CD4-positive, alpha-beta T cell (primary cell): ENCODE measurements at regions not wholly inside any gene's neighbourhood (a gene's known extent, or its start where the extent isn't known, plus 50 kb on each side); places are given as distances from the start of the nearest gene placed in this dataset.
"Not testable (repeated sequence)": the region's sequence is repeated elsewhere in the genome, so short reads cannot be mapped to it uniquely, and the experiment has no call there.

Experiments
- ATAC-seq: fragments of 200-7000 bp; cut with Tn5 transposase; one replicate; pipeline ENCODE4 v1.10.0; 2022; ENCODE audit warnings: mild to moderate bottlenecking; ENCODE audit not compliant: poor library complexity
- CTCF ChIA-PET: fragments of 350-600 bp; sonication (Branson Sonifier 250); formaldehyde crosslinking; loops from one replicate; lab custom pipeline; 2021; ENCODE audit warnings: antibody characterized with exemption, inconsistent platforms; lab: Charles Lee
- POLR2A ChIA-PET: fragments of 350-600 bp; sonication (Branson Sonifier 250); formaldehyde crosslinking; loops from one replicate; lab custom pipeline; 2021; ENCODE audit warnings: antibody characterized with exemption, inconsistent platforms; lab: Charles Lee
- DNase-seq, 14 experiments: peaks; one replicate each; pipeline ENCODE4 v3.0.0-alpha.2; 2013 to 2020; ENCODE audit warnings: mixed read lengths in 2 of 14
- H3K27ac ChIP-seq, 2 donors: one replicate each; pipeline versions ENCODE4 v1.5.1 to v1.7.0; 2013; ENCODE audit warnings: low read length in 2 of 2, low read depth in 1 of 2, mild to moderate bottlenecking in 1 of 2
- H3K27me3 ChIP-seq, 2 experiments: 1 replicate in 1 of 2; 2 replicates in 1 of 2; pipeline versions ENCODE4 v1.6.1 to v1.7.0; 2013; ENCODE audit warnings: low read length in 2 of 2, control low read depth in 1 of 2, mild to moderate bottlenecking in 1 of 2, moderate library complexity in 1 of 2; ENCODE audit not compliant: insufficient read depth in 2 of 2, control insufficient read depth in 1 of 2
- H3K36me3 ChIP-seq: one replicate; pipeline ENCODE4 v1.6.1; 2013; ENCODE audit warnings: low read length, control low read depth; ENCODE audit not compliant: insufficient read depth
- H3K4me1 ChIP-seq: one replicate; pipeline ENCODE4 v1.6.1; 2013; ENCODE audit warnings: low read length, control low read depth; ENCODE audit not compliant: insufficient read depth
- H3K4me3 ChIP-seq: one replicate; pipeline ENCODE4 v1.5.1; 2013; ENCODE audit warnings: mild to moderate bottlenecking, low read length, moderate library complexity
- H3K9me3 ChIP-seq, 2 experiments: 1 replicate in 1 of 2; 2 replicates in 1 of 2; pipeline versions ENCODE4 v1.6.1 to v1.7.0; 2013; ENCODE audit warnings: low read length in 2 of 2, mild to moderate bottlenecking in 2 of 2, control low read depth in 1 of 2, moderate library complexity in 1 of 2; ENCODE audit not compliant: control insufficient read depth in 1 of 2, insufficient read depth in 1 of 2
- H3K27ac Mint-ChIP-seq: one replicate; pipeline ENCODE4 v1.8.0; 2020; ENCODE audit warnings: mixed read lengths
- H3K27me3 Mint-ChIP-seq: one replicate; pipeline ENCODE4 v1.8.0; 2021; ENCODE audit warnings: mixed read lengths
- H3K36me3 Mint-ChIP-seq: one replicate; pipeline ENCODE4 v1.8.0; 2021; ENCODE audit warnings: low read depth, mixed read lengths
- H3K4me1 Mint-ChIP-seq: one replicate; pipeline ENCODE4 v1.8.0; 2021; ENCODE audit warnings: low read depth, mixed read lengths
- H3K4me3 Mint-ChIP-seq: one replicate; pipeline ENCODE4 v1.8.0; 2020; ENCODE audit warnings: mild to moderate bottlenecking, mixed read lengths
- H3K9me3 Mint-ChIP-seq: one replicate; pipeline ENCODE4 v1.8.0; 2020; ENCODE audit warnings: mixed read lengths
- CTCF ChIP-seq: fragments of 200-600 bp; IDR thresholded peaks from one replicate; pipeline ENCODE4 v1.8.0; 2022; ENCODE audit warnings: antibody characterized with exemption, mild to moderate bottlenecking
- intact Hi-C, 2 experiments: fragments of 100-400 bp; cut with DNase I in 1 of 2; cut with micrococcal nuclease in 1 of 2; formaldehyde crosslinking; loops; one replicate each; pipeline versions ENCODE4 v1.15.1 to v1.9.0; 2023 to 2025; cut with DNase I, micrococcal nuclease

DNA sequence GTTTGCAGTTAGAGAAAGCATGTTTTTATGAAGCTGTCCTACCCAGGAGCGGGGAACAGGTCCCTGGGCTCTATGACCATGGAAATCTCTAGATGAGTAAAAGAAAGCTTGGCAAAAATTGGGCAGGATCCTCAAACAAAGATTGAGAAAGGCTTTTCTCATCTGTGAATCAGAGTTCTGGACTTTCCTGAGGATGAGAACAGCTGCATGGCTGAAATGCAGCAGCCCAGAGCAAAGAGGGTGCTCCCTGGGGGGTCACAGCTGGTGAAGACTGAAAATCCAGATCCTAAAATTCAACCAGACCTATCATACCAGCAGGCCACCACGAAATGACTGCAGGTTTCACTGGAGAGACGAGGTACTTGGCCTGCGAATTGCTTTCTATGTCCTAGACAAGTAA, 65.7 kb upstream of the APP start:
- Mint-ChIP-seq H3K27ac (no peak overlapping the region), H3K27me3 (peaks cover 8% of the 10 kb centered on the region), H3K9me3 (no peaks in the 10 kb centered on the region), H3K4me3 (no peak overlapping the region), H3K4me1 (no peaks in the 10 kb centered on the region), H3K36me3 (no peaks in the 10 kb centered on the region)
- H3K36me3 ChIP-seq = no peaks in the 10 kb centered on the region
- no peaks in the 10 kb centered on the region for H3K9me3 ChIP-seq
- H3K27me3 ChIP-seq = no peaks in the 10 kb centered on the region
- no peak overlapping the region for H3K4me3 ChIP-seq
- intact Hi-C loops = no loop called here
- CTCF ChIA-PET = no interaction called here
- DNase-seq = no peak
- no peak for ATAC-seq
- POLR2A ChIA-PET = no interaction called here
- no peaks in the 10 kb centered on the region for H3K4me1 ChIP-seq
- TF ChIP-seq CTCF = no peak
- H3K27ac ChIP-seq = no peak overlapping the region

- ATAC-seq, H3K9me3 ChIP-seq, H3K4me3 ChIP-seq, H3K27ac Mint-ChIP-seq, H3K4me3 Mint-ChIP-seq, intact Hi-C loops, CTCF ChIA-PET, H3K36me3 Mint-ChIP-seq, H3K9me3 Mint-ChIP-seq, DNase-seq, H3K36me3 ChIP-seq, H3K27me3 ChIP-seq, H3K4me1 Mint-ChIP-seq, POLR2A ChIA-PET, H3K27me3 Mint-ChIP-seq, H3K27ac ChIP-seq, H3K4me1 ChIP-seq: not testable (repeated sequence)
Observed at GRCh38 chr21:26233297-26233696, 62.7 kb upstream of the APP start.

- POLR2A ChIA-PET, intact Hi-C loops, H3K4me1 ChIP-seq, H3K4me3 Mint-ChIP-seq, DNase-seq, H3K4me3 ChIP-seq, H3K27me3 Mint-ChIP-seq, H3K27ac Mint-ChIP-seq, H3K9me3 Mint-ChIP-seq, H3K27me3 ChIP-seq, CTCF ChIA-PET, H3K36me3 Mint-ChIP-seq, H3K4me1 Mint-ChIP-seq, H3K27ac ChIP-seq, H3K9me3 ChIP-seq, H3K36me3 ChIP-seq, ATAC-seq: not testable (repeated sequence)
Observed at GRCh38 chr21:26232491-26232890, 61.9 kb upstream of the APP start.

DNA sequence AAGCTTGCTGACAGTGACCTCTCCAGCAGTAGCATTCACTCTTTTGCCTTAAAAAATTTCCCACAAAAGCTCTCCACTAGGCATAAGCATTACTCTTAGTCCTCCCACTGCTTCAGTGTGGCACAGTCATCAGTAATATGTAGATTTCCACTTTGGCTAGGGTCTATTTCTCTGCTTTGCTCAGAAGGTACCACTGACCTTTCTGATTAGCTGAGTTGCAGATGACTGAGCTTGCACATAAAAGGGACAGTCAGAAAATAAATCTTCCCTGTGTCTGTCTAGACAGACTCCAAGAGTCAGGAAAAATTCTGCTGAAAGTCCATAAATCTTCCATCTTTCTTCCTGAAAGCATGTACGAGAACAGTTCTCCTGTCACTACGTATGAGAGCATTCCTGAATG, 56.6 kb upstream of the APP start:
- H3K27ac ChIP-seq = no peak overlapping the region
- ChIA-PET POLR2A (no interaction called here), CTCF (no interaction called here)
- no peak overlapping the region for H3K4me3 ChIP-seq
- intact Hi-C loops = no loop called here
- no peaks in the 10 kb centered on the region for H3K9me3 ChIP-seq
- Mint-ChIP-seq H3K27me3 (peaks cover 4% of the 10 kb centered on the region), H3K27ac (no peak overlapping the region), H3K4me3 (no peak overlapping the region), H3K4me1 (no peaks in the 10 kb centered on the region), H3K36me3 (no peaks in the 10 kb centered on the region), H3K9me3 (no peaks in the 10 kb centered on the region)
- no peaks in the 10 kb centered on the region for H3K36me3 ChIP-seq
- DNase-seq = no peak
- H3K4me1 ChIP-seq = no peaks in the 10 kb centered on the region
- no peaks in the 10 kb centered on the region for H3K27me3 ChIP-seq
- no peak for ATAC-seq
- no peak for TF ChIP-seq CTCF
